ENCODE measurements at regions not wholly inside any gene's neighbourhood (a gene's known extent, or its start where the extent isn't known, plus 50 kb on each side); places are given as distances from the start of the nearest gene placed in this dataset.

DNA sequence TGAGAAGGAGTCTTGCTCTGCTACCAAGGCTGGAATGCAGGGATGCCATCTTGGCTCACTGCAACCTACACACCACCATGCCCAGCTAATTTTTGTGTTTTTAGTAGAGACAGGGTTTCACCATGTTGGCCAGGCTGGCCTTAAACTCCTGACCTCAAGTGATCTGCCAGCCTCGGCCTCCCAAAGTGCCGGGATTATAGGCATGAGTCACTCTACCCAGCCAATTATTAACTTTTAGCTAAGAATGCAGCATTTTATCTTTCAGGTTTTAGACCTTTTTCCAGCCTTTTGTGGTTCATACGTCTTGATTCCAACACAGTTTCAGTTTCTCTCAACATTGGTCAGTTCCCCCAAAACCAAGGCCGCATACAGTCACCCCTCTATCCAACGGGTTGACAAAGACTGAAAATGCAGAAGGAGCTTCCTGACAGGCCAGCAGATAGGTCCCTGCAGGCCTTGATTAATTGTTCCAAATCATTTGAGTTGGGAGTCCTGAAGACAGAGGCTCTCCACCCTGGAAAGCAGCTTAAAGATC is 262.2 kb upstream of the KLHL29 start:
- TF ChIP-seq, protein P1, sequence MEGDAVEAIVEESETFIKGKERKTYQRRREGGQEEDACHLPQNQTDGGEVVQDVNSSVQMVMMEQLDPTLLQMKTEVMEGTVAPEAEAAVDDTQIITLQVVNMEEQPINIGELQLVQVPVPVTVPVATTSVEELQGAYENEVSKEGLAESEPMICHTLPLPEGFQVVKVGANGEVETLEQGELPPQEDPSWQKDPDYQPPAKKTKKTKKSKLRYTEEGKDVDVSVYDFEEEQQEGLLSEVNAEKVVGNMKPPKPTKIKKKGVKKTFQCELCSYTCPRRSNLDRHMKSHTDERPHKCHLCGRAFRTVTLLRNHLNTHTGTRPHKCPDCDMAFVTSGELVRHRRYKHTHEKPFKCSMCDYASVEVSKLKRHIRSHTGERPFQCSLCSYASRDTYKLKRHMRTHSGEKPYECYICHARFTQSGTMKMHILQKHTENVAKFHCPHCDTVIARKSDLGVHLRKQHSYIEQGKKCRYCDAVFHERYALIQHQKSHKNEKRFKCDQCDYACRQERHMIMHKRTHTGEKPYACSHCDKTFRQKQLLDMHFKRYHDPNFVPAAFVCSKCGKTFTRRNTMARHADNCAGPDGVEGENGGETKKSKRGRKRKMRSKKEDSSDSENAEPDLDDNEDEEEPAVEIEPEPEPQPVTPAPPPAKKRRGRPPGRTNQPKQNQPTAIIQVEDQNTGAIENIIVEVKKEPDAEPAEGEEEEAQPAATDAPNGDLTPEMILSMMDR (IDR thresholded peaks at IDR 0.05), result no peak

DNA sequence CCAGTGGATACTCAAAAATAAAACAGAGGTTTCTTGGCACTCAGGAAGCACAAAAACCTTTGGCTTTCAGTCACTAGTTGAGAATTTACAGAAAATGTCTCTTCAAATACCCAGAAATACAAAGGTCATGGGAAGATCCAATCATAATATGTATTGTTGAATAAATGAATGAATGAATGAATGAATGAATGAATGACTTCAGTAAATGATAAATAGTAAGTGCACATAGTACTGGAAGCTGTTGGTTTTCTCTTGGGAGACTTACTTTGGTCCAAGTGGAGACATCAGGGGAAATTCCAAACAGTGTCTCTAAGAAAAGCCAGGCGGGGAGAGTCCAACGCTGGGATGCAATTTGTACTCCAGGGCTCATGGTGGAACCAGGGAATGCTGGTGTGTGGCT is 261.3 kb upstream of the KLHL29 start:
- TF ChIP-seq, protein P1 (IDR thresholded peaks at IDR 0.05), result no peak

DNA sequence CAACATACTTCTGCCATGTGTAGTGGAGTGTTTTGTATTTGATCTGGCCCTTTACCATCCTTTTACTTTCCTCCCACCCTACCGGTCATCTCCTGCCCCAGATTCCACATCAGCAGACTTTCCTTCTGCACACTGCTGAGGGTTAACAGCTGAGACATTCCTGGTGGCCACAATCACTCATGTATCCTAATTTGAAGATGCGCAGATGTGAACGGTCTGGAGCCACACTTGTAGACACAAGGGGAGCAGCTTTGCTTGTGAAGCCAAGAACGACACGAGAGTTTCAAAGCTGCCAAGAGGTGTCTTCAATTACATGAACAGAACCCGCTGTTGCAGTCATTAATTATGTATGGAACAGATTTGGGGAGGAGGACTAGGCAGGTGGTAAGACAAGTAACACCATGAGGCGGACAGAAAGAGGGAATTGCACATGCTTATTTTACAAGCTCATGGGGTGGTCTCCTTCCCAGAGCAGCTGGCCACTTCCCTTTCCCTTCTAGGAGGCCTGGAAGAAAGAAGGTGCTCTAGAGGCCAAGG is 260.7 kb upstream of the KLHL29 start:
- TF ChIP-seq, protein P1 (IDR thresholded peaks at IDR 0.05), result no peak

DNA sequence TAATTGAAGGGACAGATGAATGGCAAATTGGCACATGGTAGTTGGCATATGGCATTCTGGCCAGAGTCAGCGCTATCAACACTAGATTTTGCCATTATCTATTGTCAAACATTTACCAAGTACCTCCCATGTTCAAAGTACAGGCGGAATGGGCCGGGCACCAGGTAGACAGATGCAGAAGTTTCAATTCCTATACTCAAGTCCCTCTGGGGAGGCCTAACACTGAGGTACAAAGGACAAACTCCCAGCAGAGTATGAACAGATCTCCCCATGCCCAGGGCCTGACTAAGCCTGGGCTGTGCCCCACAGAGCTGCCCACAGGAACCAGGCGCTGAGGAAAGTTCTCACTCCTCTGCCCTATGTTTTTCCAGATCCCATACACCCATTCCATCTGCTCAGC is 257.5 kb upstream of the KLHL29 start:
- TF ChIP-seq, protein P1 (IDR thresholded peaks at IDR 0.05), result no peak

DNA sequence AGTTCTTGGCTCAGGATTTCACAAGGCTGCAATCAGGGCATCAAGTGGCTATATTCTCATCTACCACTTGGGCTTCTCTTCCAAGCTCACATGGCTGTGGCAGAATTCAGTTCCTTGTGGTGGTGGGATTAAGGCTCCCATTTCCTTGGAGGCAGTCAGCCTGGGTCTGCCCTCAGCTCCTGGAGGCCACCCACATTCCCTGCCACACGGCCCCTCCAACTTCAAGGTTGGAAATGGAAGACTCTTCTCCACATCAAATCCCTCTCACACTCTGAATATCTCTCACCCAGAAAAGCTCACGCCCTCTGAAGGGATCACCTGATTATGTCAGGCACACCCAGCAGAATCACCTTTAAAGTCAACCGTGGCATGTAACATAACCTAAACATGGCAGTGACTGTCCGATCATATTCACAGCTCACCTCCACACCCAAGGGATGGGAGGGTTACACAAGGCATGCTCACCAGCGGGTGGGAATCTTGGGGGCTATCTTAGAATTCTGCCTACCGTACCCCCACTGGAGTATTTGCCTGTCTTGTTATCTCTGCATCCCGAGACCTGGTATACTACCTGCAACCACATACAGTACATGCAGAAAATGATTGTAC is 256.2 kb upstream of the KLHL29 start:
- TF ChIP-seq, protein P1 (IDR thresholded peaks at IDR 0.05), result no peak

DNA sequence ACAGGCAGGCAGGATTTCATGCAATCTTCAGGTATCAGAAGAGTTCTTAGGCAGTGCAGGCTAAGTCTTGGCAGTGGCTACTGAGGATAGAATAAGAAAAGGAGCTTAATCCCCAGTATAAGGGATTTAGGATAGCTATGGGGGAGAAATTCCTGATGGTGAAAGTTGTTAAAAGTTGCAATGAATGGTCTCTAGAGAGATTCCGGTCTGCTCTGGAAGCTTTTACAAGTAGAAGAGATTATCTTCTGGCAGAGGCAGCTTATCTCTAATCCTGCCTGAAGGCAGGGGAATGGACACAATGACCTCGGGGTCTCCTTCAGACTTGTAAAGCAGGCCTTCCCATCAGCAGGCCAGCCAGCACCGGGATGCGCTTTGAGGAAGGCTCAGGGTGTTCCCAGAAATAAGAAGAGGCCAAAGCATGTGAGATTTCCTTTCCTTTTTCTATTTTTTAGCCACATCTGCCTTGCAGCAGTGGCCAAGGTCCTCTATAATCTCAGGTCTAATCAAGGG is 253.9 kb upstream of the KLHL29 start:
- TF ChIP-seq, protein P1 (IDR thresholded peaks at IDR 0.05), result no peak

DNA sequence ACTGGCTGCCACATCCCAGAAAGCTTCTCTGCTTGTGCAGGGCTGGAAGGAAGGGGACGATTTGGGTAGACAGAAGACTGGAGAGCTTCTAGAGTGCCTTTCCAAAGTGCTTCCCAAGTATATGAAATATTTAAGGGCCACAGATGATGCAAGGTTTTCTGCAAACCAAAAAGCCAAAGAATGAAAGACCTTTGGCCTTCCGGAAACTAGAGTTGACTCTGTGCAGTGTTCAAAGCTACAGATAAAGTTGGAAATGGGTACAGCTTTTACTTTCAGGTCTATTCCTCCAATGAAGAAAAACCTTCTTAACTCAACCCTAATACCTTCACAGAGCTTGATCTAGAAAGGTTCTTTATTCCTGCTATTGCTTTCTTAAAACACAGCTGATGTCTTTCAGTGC is 253.0 kb upstream of the KLHL29 start:
- TF ChIP-seq, protein P1 (IDR thresholded peaks at IDR 0.05), result no peak

Measured in LNCAP (cell line).